Spleen (tissue), 11 donors: ENCODE measurements at regions not wholly inside any gene's neighbourhood (a gene's known extent, or its start where the extent isn't known, plus 50 kb on each side); places are given as distances from the start of the nearest gene placed in this dataset.
"Not testable (repeated sequence)": the region's sequence is repeated elsewhere in the genome, so short reads cannot be mapped to it uniquely, and the experiment has no call there.

ENCODE experiments used
- DNase-seq: peaks from one replicate; pipeline ENCODE4 v3.0.0-alpha.2; 2020
- H3K27ac ChIP-seq, 8 donors: fragments of 200-600 bp; sonication (generic) in 7 of 8; 1 replicate in 4 of 8; 2 replicates in 4 of 8; pipeline versions ENCODE4 v1.5.0 to v1.8.0; 2016 to 2021; ENCODE audit warnings: inconsistent platforms in 4 of 8, mild to moderate bottlenecking in 4 of 8, moderate library complexity in 1 of 8
- H3K27me3 ChIP-seq, 7 donors: fragments of 200-600 bp; sonication (generic) in 6 of 7; replicated peaks in 1 of 7; 1 replicate in 4 of 7; 2 replicates in 3 of 7; pipeline versions ENCODE4 v1.5.0 to v1.8.0; 2016 to 2021; ENCODE audit warnings: inconsistent platforms in 3 of 7, mild to moderate bottlenecking in 1 of 7
- H3K36me3 ChIP-seq, 6 donors: fragments of 200-600 bp; sonication (generic) in 5 of 6; 1 replicate in 4 of 6; 2 replicates in 2 of 6; pipeline versions ENCODE4 v1.5.0 to v1.8.0; 2016 to 2021; ENCODE audit warnings: inconsistent platforms in 2 of 6
- H3K4me1 ChIP-seq, 6 donors: fragments of 200-600 bp; sonication (generic) in 5 of 6; 1 replicate in 3 of 6; 2 replicates in 3 of 6; pipeline versions ENCODE4 v1.5.0 to v1.8.0; 2016 to 2021; ENCODE audit warnings: inconsistent platforms in 3 of 6
- H3K4me3 ChIP-seq, 8 donors: fragments of 200-600 bp; sonication (generic) in 7 of 8; 1 replicate in 4 of 8; 2 replicates in 4 of 8; pipeline versions ENCODE4 v1.5.0 to v1.8.0; 2016 to 2021; ENCODE audit warnings: inconsistent platforms in 4 of 8, mild to moderate bottlenecking in 4 of 8, moderate library complexity in 2 of 8
- H3K9me3 ChIP-seq, 8 donors: fragments of 200-600 bp; sonication (generic) in 7 of 8; 1 replicate in 4 of 8; 2 replicates in 4 of 8; pipeline versions ENCODE4 v1.5.0 to v1.8.0; 2016 to 2021; ENCODE audit warnings: inconsistent platforms in 4 of 8
- POLR2A ChIP-seq, 3 donors: fragments of 450-650 bp; IDR thresholded peaks; one replicate each; pipeline ENCODE4 v1.5.1; 2017; ENCODE audit warnings: antibody characterized with exemption in 3 of 3, mild to moderate bottlenecking in 1 of 3
- POLR2AphosphoS5 ChIP-seq, 3 donors: sonication (generic); formaldehyde crosslinking; IDR thresholded peaks; one replicate each; pipeline ENCODE4 v1.5.1; 2017; ENCODE audit warnings: antibody characterized with exemption in 3 of 3
- WGBS, 5 donors: extraction: QIAGEN DNeasy Blood & Tissue Kit in 3 of 5; methylation state at CpG; one replicate each; pipeline versions ENCODE4 v1.1.5 to v1.1.7; 2013 to 2018; 5-methylcytosine and 5-hydroxymethylcytosine counted together
- intact Hi-C: fragments of 100-400 bp; cut with DNase I; formaldehyde crosslinking; loops from one replicate; pipeline ENCODE4 v1.15.0; 2023; ENCODE audit warnings: low total_unique reads
- TF ChIP-seq, protein P1 (sequence below), 11 experiments: fragments of 200-600 bp in 7 of 11; fragments of 450-650 bp in 4 of 11; sonication (generic) in 4 of 11; IDR thresholded peaks in 8 of 11; conservative IDR thresholded peaks in 3 of 11; 1 replicate in 7 of 11; 2 replicates in 4 of 11; pipeline versions ENCODE4 v1.4.0 to v1.8.0; 2016 to 2021; ENCODE audit warnings: antibody characterized with exemption in 11 of 11, inconsistent platforms in 4 of 11, mild to moderate bottlenecking in 1 of 11
- donor health status: healthy with polysubstance abuse.
- donor health status: DM: no; HTN: no; CAD: no; lungs with moderate emphysema.
- donor health status: DM: no; HTN: no; CAD: no.
- donor health status: Bipolar disorder and iron deficiency.
- donor health status: healthy.
- donor health status: DM: no; HTN: no; CAD: no.
- donor health status: DM: yes; HTN: yes; CAD: no.

DNA sequence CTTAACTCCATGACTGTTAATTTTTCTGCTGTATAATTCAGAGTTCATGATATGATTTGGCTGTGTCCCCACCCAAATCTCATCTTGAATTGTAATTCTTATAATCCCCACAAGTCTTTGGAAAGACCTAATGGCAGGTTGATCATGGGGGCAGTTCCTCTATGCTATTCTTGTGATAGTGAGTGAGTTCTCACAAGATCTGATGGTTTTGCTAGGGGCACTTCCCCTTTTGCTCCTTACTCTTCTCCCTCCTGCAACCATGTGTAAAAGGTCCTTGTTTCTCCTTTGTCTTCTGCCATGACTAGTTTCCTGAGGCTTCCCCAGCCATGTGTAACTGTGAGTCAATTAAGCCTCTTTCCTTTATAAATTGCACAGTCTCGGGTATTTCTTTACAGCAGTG lies 1751.9 kb downstream of the ARAP2 start:
- WGBS, 5 donors = 52 to 81% (median 56%) methylated on average over 1 of the region's 1 CpG
- intact Hi-C loops = no loop called here
- H3K27me3 ChIP-seq = no peaks in the 10 kb centered on the region
- no peak overlapping the region for H3K27ac ChIP-seq
- no peaks in the 10 kb centered on the region for H3K36me3 ChIP-seq
- H3K4me3 ChIP-seq = no peak overlapping the region
- TF ChIP-seq POLR2A (IDR thresholded peaks at IDR 0.05) = no peak
- no peak for TF ChIP-seq POLR2AphosphoS5 (IDR thresholded peaks at IDR 0.05)
- TF ChIP-seq, protein P1, sequence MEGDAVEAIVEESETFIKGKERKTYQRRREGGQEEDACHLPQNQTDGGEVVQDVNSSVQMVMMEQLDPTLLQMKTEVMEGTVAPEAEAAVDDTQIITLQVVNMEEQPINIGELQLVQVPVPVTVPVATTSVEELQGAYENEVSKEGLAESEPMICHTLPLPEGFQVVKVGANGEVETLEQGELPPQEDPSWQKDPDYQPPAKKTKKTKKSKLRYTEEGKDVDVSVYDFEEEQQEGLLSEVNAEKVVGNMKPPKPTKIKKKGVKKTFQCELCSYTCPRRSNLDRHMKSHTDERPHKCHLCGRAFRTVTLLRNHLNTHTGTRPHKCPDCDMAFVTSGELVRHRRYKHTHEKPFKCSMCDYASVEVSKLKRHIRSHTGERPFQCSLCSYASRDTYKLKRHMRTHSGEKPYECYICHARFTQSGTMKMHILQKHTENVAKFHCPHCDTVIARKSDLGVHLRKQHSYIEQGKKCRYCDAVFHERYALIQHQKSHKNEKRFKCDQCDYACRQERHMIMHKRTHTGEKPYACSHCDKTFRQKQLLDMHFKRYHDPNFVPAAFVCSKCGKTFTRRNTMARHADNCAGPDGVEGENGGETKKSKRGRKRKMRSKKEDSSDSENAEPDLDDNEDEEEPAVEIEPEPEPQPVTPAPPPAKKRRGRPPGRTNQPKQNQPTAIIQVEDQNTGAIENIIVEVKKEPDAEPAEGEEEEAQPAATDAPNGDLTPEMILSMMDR (IDR thresholded peaks at IDR 0.05 in 8 of 11, conservative IDR thresholded peaks at IDR 0.05 in 3 of 11) = no peak
- H3K4me1 ChIP-seq = no peaks in the 10 kb centered on the region
- peaks cover 0 to 11% (median 4%) of the 10 kb centered on the region in 8 donors for H3K9me3 ChIP-seq
- no peak for DNase-seq

DNA sequence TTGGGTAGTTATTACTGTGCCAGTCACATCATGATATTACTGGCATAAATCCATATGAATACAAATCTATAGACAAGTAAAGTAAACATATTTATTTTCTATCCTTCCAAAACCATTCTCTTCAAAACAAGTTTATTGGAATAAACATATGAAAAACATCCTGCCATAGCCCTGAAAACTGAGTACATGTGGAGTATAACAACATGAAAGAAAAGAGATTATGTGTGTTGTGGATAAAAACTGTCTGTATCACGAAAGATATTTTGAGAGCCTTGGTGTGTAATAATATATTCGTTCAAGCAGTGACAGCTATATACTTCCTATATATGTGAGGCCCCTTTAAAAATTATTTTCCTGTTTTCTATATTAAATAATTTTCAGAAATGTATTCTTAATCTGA lies 1742.2 kb downstream of the ARAP2 start:
- WGBS, 5 donors = 61 to 92% (median 81%) methylated on average over 2 of the region's 2 CpGs
- Histone ChIP-seq H3K27me3 (no peaks in the 10 kb centered on the region), H3K4me3 (no peak overlapping the region), H3K4me1 (no peaks in the 10 kb centered on the region), H3K27ac (no peak overlapping the region), H3K36me3 (no peaks in the 10 kb centered on the region), H3K9me3 (peaks cover 0 to 8% (median 0%) of the 10 kb centered on the region in 8 donors)
- no peak for DNase-seq
- intact Hi-C loops = no loop called here
- no peak for TF ChIP-seq POLR2AphosphoS5 (IDR thresholded peaks at IDR 0.05)
- TF ChIP-seq POLR2A (IDR thresholded peaks at IDR 0.05) = no peak
- TF ChIP-seq, protein P1 (IDR thresholded peaks at IDR 0.05 in 8 of 11, conservative IDR thresholded peaks at IDR 0.05 in 3 of 11) = no peak

GRCh38 chr4:34504731-34505130 lies 1739.6 kb downstream of the ARAP2 start:
- H3K4me3 ChIP-seq, DNase-seq, intact Hi-C loops, H3K27ac ChIP-seq, H3K36me3 ChIP-seq, H3K9me3 ChIP-seq, H3K4me1 ChIP-seq, H3K27me3 ChIP-seq: not testable (repeated sequence)
- WGBS, 5 donors = 62 to 71% (median 68%) methylated on average over 2 of the region's 2 CpGs

DNA sequence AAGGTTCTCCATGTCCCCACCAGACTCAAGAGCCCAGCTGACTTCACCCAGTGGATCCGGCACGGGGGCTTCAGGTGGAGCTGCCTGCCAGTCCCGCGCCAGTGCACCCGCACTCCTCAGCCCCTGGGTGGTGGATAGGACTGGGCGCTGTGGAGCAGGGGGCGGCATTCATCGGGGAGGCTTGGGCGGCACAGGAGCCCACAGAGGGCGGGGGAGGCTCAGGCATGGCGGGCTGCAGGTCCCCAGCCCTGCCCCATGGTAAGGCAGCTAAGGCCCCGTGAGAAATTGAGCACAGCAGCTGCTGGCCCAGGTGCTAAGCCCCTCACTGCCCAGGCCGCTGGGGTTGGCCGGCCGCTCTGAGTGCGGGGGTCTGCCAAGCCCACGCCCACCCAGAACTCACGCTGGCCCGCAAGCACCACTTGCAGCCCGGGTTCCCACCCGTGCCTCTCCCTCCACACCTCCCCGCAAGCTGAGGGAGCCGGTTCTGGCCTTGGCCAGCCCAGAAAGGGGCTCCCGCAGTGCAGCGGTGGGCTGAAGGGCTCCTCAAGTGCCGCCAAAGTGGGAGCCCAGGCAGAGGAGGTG lies 1737.7 kb downstream of the ARAP2 start:
- not testable (repeated sequence) for DNase-seq
- 89 to 95% (median 94%) methylated on average over 18 to 26 of the region's 26 CpGs for WGBS, 5 donors

DNA sequence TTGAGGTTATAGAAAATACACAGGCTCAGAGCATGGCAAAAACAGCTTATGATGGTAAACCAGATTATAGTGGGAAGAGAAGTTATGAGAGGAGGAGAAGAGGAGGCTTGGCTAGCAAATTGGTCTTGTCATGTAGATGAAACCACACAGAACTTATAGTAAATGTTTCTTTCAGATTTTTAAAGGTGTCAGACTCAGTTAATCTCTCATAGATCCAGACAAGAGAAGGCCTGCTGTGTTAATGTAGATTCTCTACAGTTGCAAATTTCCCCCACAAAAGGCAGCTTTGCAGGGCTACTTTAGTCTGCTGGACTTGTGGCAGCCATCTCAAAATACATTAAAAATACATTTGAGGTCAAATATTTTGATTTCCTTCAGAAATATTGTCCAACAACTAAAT lies 1731.7 kb downstream of the ARAP2 start:
- peaks cover 0 to 27% (median 7%) of the 10 kb centered on the region in 8 donors for H3K9me3 ChIP-seq
- H3K27ac ChIP-seq = no peak overlapping the region
- no peak for DNase-seq
- H3K27me3 ChIP-seq = no peaks in the 10 kb centered on the region
- H3K4me3 ChIP-seq = no peak overlapping the region
- no peaks in the 10 kb centered on the region for H3K4me1 ChIP-seq
- no peaks in the 10 kb centered on the region for H3K36me3 ChIP-seq
- TF ChIP-seq, protein P1 (IDR thresholded peaks at IDR 0.05 in 8 of 11, conservative IDR thresholded peaks at IDR 0.05 in 3 of 11) = no peak
- TF ChIP-seq POLR2A (IDR thresholded peaks at IDR 0.05) = no peak
- TF ChIP-seq POLR2AphosphoS5 (IDR thresholded peaks at IDR 0.05) = no peak
- intact Hi-C loops = no loop called here

More for the DNA sequence above, 1737.7 kb downstream of the ARAP2 start:
- intact Hi-C loops, H3K4me1 ChIP-seq, H3K27ac ChIP-seq, H3K36me3 ChIP-seq, H3K9me3 ChIP-seq, H3K4me3 ChIP-seq, H3K27me3 ChIP-seq: not testable (repeated sequence)
